C4-2B (cell line): ENCODE measurements at regions not wholly inside any gene's neighbourhood (a gene's known extent, or its start where the extent isn't known, plus 50 kb on each side); places are given as distances from the start of the nearest gene placed in this dataset.

Experiments
- ZFX ChIP-seq: fragments of 450-650 bp; IDR thresholded peaks from 2 replicates; pipeline ENCODE4 v1.6.1; 2017
- TF ChIP-seq, protein P1 (sequence below): fragments of 450-650 bp; conservative IDR thresholded peaks from 2 replicates; pipeline ENCODE4 v1.5.1; 2017; ENCODE audit warnings: mild to moderate bottlenecking

- TF ChIP-seq, protein P1, sequence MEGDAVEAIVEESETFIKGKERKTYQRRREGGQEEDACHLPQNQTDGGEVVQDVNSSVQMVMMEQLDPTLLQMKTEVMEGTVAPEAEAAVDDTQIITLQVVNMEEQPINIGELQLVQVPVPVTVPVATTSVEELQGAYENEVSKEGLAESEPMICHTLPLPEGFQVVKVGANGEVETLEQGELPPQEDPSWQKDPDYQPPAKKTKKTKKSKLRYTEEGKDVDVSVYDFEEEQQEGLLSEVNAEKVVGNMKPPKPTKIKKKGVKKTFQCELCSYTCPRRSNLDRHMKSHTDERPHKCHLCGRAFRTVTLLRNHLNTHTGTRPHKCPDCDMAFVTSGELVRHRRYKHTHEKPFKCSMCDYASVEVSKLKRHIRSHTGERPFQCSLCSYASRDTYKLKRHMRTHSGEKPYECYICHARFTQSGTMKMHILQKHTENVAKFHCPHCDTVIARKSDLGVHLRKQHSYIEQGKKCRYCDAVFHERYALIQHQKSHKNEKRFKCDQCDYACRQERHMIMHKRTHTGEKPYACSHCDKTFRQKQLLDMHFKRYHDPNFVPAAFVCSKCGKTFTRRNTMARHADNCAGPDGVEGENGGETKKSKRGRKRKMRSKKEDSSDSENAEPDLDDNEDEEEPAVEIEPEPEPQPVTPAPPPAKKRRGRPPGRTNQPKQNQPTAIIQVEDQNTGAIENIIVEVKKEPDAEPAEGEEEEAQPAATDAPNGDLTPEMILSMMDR = no peak
- no peak for TF ChIP-seq ZFX
Measured at GRCh38 chr1:200311256-200311655, 98.6 kb downstream of the ZNF281 start.
